Left ventricle myocardium superior (tissue), 1 donor: ENCODE measurements at regions not wholly inside any gene's neighbourhood (a gene's known extent, or its start where the extent isn't known, plus 50 kb on each side); places are given as distances from the start of the nearest gene placed in this dataset.
A peak's percentile ranks its signal among the peaks of the same experiment; 100 is the strongest.

Experiments used
- ATAC-seq: fragments of 200-7000 bp; cut with Tn5 transposase; one replicate; pipeline ENCODE4 v1.9.1; 2020; ENCODE audit warnings: mild to moderate bottlenecking, moderate library complexity
- DNase-seq: peaks from one replicate; pipeline ENCODE4 v3.0.0-alpha.2; 2020
- intact Hi-C: fragments of 100-400 bp; cut with micrococcal nuclease; formaldehyde crosslinking; loops from one replicate; pipeline ENCODE4 v1.11.0; 2022
- donor health status: DM: no; HTN: yes; CAD: no; lungs with severe emphysema.

DNA sequence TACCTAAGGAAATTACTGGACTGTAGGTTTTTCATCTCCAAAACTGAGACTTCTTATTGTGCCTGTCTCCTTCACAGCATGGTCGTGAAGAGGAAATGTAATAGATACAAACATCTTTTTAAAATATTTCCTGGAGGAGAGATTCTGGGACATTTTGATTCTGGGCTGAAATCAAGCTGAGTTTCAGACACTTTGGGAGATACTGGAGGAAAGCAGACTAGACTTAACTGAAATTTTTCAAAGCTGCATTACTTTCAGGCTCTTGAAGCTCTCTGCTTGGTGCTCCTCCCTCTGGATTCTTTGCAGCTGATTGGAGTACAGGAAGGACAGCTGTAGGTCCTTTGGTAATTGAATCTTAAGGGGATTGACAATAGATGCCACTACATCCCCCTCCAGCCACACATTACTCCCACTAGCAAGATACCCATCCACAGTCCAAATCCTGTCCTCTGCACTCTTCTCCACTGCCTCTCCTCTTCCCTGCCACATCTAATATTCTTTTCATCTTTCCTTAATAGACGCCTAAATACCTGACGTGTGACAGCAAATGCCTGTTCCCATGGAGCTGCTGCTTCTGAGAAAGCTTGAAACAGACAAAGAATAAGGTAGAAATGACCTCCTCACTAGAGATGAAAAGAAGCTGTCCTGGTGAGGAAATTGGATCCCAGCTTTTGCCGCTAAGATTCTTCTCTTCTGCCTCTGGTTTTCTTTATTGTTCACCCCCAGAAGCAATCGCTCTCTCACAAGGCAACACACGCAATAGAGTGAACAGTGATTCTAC lies 111.5 kb upstream of the PHYHIPL start:
- ATAC-seq (no peak), DNase-seq (no peak)
- intact Hi-C loops: no loop called here

DNA sequence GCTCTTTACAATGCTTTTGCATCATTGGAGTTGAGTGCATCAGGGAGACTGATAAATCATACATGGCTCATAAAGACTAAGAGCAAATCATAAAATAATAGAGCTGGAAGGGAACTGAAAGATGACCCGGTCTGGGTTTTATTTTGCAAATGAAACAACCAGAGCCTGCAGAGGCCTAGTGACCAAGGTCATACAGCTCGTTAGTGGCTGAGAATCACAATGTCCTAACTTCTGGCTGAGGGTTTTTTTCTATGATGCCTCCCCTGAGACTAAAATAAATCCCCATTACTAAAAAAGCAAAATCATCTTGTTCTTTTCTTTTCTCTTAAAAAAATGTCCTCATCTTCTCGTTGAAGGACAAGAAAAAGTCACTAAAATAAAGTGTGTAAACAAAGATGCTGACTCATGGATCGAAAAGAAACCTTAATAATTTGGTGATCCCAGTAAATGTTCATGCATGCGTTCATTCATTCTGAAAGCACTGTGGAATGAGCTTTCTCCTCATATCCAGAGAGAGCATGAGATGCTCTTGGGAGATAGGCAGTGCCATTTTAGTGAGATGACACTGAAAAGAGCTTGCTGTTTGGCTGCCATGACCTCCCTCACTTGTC lies 107.8 kb upstream of the PHYHIPL start:
- peak; percentile 51 for ATAC-seq
- intact Hi-C loops: no loop called here
- DNase-seq: no peak

DNA sequence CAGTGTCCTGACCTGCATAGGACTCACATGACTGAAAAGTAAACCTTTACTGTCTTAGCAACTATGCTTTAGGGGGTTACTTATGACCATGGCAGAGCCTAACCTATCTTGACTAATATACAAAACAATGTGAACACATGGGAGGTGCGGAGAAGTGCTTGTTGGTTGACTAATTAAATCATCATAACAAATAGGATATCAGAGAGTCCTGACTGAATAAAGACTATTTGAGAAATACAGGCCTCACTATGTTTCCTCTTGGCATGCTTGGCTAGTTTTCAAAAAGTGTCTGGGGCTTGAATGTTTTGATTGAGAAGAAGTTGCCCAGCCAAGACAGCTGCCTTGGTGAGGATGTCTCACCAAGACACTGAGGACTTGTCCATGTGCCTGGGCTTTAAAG lies 104.4 kb upstream of the PHYHIPL start:
- intact Hi-C loops: no loop called here
- DNase-seq: no peak
- ATAC-seq: no peak

GRCh38 chr10:59073456-59074053 lies 102.9 kb upstream of the PHYHIPL start:
- intact Hi-C loops: no loop called here
- no peak for DNase-seq
- ATAC-seq: no peak

DNA sequence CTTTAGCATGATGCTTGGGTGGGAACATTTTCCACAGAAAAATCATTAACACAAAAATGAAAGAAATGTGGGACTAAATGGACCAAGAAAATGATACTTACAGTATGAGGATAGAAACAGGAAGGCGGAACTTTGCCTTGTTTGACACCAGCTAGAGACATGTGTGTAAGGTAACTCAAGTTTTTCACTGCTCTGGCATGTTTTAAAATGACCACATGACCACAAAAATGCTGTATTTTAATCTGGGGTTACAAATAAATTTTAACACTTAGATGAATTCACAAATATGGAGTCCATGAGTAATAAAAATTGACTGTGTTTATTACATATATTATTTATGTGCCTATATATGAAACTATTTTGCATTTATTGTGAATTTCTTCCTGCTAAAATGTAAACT lies 100.9 kb upstream of the PHYHIPL start:
- no peak for ATAC-seq
- intact Hi-C loops: no loop called here
- DNase-seq: no peak

DNA sequence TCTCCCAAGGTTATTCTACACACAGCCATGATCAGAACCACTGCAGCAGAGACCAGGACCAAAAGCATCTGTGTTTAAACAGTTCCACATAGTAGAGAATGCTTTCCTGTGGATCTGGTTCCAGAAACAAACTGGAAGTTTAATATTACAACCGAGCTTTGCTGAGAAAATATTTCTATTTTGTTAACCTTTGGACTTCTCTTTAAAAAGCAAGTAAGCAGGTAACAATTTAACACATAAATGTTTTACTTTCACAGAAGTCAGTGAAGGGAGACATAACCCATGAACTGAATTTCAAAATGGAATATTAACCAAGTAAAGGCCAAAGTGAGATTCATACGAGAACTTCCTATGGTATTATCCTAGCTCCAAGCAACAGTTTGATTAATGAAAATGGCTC lies 98.6 kb upstream of the PHYHIPL start:
- ATAC-seq: peak; percentile 23
- intact Hi-C loops: no loop called here
- DNase-seq: no peak

DNA sequence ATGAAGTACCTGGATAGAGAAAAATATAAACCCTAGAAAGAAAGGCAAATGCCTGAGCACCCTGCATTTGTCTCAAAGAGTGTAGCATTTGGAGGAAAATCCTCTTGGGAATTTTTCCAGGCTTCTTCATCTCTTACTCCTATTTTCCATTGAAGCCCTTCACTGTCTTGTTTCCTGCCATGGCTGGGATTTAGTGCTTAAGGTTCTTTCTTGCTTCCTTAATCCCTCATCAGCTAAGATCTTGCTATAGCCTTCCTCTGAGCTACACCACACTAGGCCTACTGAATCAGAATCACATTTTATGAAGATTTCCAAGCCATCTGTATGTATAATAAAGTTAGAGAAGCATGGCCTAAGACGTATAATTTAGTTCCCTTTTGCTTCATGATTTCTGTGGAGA lies 97.5 kb upstream of the PHYHIPL start:
- DNase-seq: no peak
- ATAC-seq: no peak
- intact Hi-C loops: no loop called here

DNA sequence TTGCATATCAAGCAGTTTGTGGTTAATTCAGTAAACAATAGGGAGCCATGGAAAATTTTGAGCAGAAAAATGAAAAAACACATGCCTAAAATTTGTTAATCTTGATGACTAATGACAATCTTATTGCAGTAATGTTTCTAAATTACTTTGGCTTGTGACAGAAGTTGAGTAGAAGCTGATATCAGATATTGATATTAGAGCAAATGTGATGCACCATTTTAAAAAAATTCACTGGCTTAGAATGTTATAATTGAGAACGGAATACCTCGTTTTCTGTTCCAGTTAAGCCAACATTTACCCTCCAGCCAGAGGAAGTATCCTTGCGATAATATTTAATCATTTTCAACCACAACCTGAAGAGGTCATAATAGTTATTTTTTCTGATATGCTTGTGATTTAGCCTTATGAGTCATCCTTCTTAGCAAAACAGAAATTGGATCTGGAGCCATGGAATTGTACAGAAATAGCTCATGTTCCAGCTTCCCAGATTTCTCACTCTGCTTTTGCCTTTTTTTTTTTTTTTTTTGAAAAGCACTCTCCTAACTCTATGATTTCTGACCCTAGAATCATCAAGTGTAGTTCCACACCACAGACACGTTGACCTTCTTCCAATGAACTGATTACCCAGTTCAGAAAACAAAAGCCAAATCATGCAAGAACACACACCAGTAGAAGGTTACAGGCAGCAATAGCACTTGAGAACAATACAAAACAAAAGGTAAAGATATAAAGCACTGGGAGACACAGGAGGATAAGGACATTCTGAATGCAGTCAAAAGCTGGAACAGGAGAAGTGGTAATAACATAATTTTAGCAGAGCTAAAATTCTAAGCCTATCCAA lies 96.8 kb upstream of the PHYHIPL start:
- ATAC-seq (peak; percentile 81), DNase-seq (no peak)
- intact Hi-C loops: no loop called here

DNA sequence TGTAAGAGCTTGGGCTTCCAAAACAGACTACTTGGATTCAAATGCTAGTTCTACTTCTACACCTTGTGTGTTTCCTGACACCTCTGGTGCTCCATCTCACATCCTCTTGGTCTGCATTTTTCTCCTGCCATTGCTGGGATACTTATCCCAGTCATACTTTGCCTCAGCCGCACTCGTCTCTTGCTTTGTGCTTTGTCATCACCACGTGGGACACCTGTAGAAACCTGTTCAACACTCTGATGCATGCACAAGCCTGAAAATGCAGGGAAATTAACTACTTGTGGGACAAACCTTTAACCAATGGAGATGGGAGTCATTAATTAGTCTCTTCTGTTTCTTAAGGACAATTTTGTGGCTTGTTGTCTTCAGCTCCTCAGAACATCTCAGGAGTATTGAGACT lies 94.2 kb upstream of the PHYHIPL start:
- ATAC-seq: no peak
- intact Hi-C loops: no loop called here

DNA sequence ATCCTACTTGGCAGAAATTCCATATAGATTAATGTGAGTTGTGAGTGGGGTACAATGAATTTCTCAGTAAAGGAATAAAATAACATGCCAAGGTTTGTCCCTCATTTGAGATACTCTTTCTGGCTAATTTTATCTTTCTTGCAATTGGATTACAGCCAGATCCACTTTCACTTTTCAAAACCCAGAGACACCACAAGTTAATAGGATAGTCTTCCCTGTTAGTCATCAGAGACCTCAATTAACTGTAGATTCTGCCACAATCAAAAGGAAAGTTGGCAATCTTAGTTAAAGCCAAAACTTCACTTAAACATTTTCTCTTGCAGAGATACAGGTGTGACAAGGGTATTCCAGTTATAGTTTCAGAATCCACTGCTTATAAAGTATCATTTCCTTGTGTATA lies 91.4 kb upstream of the PHYHIPL start:
- no peak for DNase-seq
- intact Hi-C loops: no loop called here
- ATAC-seq: no peak

More for the DNA sequence above, 94.2 kb upstream of the PHYHIPL start:
- no peak for DNase-seq

DNA sequence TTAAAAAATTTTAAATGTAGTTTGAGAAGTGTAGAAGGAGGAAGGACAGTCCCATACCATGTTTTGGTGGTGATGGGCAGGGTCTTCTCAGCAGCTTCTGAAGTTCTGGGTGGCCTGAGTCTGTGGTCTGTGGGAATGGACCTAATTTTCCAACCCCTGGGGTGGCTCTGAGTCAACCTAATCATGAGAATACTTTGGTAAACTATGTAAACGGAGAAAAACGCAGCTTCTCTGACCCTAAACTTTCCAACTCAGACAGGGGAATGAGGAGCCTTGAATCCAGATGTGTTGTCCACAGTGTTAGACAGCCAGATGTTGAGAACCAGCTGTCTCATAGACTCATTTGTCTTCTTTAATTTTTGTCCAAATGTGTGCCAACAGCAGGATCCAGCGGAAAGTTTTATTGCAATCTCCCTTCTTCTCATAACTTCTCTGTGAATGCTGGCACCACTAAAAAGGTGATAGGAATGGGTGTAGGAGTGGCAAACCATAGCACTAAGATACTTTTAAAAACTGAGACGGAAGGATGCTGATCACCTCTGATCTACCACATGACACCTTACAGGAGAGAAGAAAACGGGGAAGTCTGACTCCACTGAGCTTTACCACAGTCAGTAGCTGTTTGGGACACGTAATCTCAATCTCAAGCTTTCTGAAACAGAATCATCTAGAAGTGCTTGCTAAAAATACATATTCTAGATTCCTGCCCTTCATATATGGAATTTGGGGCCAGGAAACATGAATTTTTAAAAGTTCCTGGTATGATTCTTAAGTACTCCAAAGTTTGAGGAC lies 90.5 kb upstream of the PHYHIPL start:
- intact Hi-C loops: loop anchor here (2.0 kb wide), 1 partner anchor 29 kb away; no protein-coding TSS in a partner anchor
- ATAC-seq (no peak), DNase-seq (no peak)

GRCh38 chr10:59087486-59087885 lies 89.0 kb upstream of the PHYHIPL start:
- DNase-seq (no peak), ATAC-seq (no peak)
- intact Hi-C loops: loop anchor here (2.0 kb wide), 1 partner anchor 31 kb away; no protein-coding TSS in a partner anchor

- intact Hi-C loops: no loop called here
- ATAC-seq: no peak
- no peak for DNase-seq
Observed at GRCh38 chr10:59088912-59089573, 87.4 kb upstream of the PHYHIPL start.

- ATAC-seq (no peak), DNase-seq (no peak)
- intact Hi-C loops: no loop called here
Observed at GRCh38 chr10:59090817-59091622, 85.4 kb upstream of the PHYHIPL start.

DNA sequence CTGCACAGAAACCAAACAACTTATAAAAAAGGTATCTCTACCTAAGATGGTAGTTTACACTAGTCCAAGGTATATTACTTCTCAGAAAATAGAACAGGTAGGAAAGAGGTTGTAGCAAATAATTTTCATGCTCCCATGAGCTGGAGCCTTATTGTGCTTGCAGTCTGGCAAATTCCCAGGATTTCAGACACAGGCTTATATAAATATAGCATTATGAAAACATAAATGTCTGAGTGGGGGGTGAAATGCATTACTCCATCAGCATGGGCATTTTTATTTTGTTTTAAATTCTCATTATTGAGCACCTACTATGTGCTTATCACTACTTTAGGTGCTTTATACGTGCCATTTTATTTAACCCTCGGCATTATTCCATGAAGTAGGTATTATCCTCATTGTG lies 83.0 kb upstream of the PHYHIPL start:
- intact Hi-C loops: no loop called here
- ATAC-seq (no peak), DNase-seq (no peak)

GRCh38 chr10:59096631-59097030 lies 79.8 kb upstream of the PHYHIPL start:
- ATAC-seq: no peak
- intact Hi-C loops: no loop called here
- no peak for DNase-seq

GRCh38 chr10:59098387-59098786 lies 78.1 kb upstream of the PHYHIPL start:
- DNase-seq: no peak
- peak; percentile 35 for ATAC-seq
- intact Hi-C loops: no loop called here
